NCI-H82 (cell line): ENCODE measurements at regions not wholly inside any gene's neighbourhood (a gene's known extent, or its start where the extent isn't known, plus 50 kb on each side); places are given as distances from the start of the nearest gene placed in this dataset.
"Not testable (repeated sequence)": the region's sequence is repeated elsewhere in the genome, so short reads cannot be mapped to it uniquely, and the experiment has no call there.

Experiments
- DNase-seq: peaks from one replicate; lab custom pipeline; 2025; lab: John Stamatoyannopoulos, UW

- no peak for DNase-seq
Measured at GRCh38 chr11:27242591-27242990, 120.4 kb downstream of the CCDC34 start.

GRCh38 chr11:27241311-27242122 is 121.5 kb downstream of the CCDC34 start:
- DNase-seq, result no peak

- no peak for DNase-seq
Measured at GRCh38 chr11:27239305-27239942, 123.6 kb downstream of the CCDC34 start.

DNA sequence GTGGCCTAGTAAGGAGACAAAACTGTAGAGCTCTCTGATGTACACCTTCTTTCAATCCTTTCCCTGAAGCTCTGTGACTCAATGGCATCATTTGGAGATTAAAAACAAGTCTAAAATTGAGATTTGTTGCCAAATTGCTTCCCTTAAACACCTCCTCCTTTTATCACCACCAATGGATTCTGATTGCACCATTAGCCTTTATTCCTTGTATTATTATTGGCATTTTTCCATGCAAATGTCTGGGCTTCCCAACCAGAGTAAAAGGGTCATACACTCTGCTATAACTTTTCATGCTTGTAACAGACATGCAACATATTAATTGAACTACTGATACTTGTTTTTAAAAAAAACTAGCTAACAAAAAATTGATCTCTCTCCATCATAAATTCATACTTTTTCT is 124.2 kb downstream of the CCDC34 start:
- no peak for DNase-seq

DNA sequence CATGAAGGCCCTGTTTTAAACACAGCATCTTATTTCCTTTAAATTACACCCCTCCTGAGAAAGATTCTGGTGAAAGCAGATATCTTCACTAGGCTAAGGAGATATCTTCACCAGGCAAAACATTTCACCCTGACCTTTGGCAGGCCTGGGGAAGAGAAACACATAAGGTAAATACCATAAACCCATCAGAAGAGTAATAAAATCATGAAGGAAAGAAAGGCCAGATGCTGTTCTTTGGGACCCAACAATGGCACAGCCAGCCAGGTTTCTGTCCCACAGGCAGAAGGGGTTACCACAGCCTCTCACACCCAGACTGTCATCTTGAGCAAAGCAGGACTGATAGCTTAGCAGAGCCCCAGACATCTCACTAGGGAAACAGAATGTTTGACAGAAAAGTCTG is 125.4 kb downstream of the CCDC34 start:
- DNase-seq, result peak; percentile 0

DNA sequence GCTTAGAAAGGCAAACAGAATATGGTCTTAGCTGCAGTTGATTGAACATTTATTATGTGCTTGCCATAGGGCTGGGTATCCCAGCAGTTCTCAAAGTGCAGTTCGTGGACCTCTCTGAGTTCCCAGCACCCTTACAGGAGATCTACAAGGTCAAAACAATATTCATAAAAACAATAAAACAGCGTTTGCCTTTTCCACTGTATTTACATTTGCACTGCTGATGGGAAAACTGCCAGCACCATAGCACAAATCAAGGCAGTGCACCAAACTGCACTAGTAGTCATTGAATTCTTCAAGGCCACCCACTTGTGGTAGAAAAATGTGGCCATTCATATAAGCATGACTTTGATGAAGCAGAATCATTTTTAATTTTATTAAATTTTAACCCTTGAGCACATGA is 128.1 kb downstream of the CCDC34 start:
- no peak for DNase-seq

DNA sequence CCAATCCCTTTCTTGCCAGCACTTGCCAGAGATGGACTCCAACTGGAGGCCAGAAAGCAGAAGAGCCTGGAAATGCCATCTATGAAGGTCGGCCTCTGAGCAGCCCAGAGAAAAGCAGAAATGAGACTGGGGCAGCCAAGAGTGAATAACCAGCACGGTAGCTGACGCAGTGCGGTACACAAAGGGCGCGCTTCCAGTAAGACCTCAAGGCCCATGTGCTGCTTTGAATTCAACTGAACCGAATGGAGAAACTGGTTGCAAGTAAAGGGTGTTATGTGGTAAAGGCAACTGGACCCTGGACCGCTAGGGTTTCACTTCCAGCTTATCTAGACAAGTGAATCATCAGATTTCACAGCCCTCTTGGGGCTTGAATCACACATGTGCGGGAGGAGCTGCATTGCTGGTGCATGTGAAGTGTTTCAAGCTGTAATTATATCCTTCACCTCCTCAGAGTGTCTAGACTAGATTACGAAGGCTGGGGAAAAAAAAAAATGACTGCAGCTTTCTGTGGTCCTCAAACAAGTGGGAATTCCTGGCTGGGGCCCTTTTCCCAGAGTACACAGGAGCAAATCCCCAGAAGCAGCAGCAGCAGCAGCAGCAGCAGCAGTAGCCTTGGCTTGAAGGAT is 128.9 kb downstream of the CCDC34 start:
- DNase-seq, result peak; percentile 66

- peak; percentile 72 for DNase-seq
Measured at GRCh38 chr11:27233654-27234042, 129.4 kb downstream of the CCDC34 start.

GRCh38 chr11:27231530-27231929 is 131.5 kb downstream of the CCDC34 start:
- no peak for DNase-seq

- DNase-seq, result no peak
Measured at GRCh38 chr11:27230192-27230572, 132.8 kb downstream of the CCDC34 start.

GRCh38 chr11:27229511-27230191 is 133.4 kb downstream of the CCDC34 start:
- no peak for DNase-seq

DNA sequence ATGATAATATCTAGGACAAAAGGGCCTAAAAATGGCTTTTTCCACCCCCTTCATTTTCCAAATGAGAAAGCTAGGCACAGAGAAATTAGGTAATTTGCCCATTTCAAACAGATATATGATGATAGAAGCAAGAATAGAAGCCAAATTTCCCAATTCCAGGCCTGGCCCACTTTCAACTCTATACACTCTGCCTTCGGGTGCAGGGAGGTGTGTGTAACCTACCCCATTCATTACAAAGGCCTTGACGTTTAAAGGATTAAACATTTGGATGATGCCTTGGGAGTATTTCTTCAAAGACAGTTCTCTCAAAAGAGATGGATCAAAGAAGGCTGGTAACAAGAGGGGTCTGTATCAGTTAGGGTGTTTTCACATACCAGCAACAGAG is 134.1 kb downstream of the CCDC34 start:
- no peak for DNase-seq

DNA sequence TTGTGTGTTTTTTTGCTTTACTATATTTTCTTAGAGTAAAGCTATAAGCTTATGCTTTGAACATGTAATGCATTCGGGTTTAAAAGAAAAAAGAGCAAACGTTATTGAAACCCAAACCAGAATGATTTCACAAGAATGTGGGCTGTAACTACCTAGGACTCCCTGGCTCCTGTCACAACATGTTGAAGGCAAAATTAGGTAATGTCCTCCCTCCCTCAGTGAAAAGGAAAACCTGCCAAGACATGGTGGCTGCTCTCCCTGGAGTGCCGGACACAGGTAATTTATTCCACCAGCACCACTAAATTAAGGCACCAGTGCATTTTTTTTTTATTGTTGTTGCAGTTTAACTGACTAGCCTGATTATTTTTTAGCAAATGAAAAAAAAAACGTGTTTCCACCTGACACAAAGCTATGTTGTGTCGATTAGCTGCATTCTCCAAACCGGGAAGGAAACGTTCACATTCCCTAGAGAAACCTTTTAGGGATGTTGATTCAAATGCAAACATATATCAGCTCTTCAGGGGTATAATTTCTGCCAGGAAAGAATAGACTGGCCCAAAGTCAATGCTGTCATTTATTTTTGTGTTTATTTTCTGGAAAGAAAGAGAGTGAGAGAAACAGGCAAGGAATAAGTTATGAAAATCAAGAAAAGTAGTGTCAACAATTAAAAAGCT is 134.6 kb downstream of the CCDC34 start:
- no peak for DNase-seq

- DNase-seq, result no peak
Measured at GRCh38 chr11:27227736-27228135, 135.3 kb downstream of the CCDC34 start.

DNA sequence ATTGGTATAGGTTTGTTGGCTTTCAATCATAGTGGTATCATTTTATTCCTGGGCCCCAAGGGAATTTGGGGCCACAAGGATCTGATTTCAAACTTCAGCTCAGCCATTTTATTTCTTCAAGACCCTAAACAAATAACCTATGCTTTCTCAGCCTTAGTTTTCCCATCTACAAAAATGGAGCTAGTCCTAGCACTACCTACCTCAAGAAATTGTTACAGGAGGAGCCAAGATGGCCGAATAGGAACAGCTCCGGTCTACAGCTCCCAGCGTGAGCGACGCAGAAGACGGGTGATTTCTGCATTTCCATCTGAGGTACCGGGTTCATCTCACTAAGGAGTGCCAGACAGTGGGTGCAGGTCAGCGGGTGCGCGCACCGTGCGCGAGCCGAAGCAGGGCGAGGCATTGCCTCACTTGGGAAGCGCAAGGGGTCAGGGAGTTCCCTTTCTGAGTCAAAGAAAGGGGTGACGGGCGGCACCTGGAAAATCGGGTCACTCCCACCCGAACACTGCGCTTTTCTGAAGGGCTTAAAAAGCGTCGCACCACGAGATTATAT is 143.5 kb downstream of the CCDC34 start:
- not testable (repeated sequence) for DNase-seq

GRCh38 chr11:27218421-27219038 is 144.5 kb downstream of the CCDC34 start:
- peak; percentile 38 for DNase-seq

- peak; percentile 78 for DNase-seq
Measured at GRCh38 chr11:27217948-27218420, 145.0 kb downstream of the CCDC34 start.

DNA sequence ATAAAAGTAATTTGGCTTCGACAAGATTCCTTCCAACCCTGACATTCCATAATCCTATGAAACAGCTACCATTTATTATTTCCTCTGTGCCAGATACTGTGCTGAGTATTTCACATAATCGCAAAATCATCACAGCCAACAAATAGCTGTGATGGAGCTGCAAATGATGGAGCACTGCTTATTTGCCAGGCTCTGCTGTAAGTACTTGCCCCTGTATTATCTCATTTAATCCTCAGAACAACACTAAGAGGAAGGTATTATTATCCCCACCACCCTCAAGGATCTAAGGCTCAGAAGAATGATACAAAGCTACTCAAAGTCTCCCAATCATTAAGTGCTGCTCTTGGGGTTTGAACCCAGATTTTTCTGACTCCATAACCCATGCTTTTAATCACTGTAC is 145.5 kb downstream of the CCDC34 start:
- no peak for DNase-seq

DNA sequence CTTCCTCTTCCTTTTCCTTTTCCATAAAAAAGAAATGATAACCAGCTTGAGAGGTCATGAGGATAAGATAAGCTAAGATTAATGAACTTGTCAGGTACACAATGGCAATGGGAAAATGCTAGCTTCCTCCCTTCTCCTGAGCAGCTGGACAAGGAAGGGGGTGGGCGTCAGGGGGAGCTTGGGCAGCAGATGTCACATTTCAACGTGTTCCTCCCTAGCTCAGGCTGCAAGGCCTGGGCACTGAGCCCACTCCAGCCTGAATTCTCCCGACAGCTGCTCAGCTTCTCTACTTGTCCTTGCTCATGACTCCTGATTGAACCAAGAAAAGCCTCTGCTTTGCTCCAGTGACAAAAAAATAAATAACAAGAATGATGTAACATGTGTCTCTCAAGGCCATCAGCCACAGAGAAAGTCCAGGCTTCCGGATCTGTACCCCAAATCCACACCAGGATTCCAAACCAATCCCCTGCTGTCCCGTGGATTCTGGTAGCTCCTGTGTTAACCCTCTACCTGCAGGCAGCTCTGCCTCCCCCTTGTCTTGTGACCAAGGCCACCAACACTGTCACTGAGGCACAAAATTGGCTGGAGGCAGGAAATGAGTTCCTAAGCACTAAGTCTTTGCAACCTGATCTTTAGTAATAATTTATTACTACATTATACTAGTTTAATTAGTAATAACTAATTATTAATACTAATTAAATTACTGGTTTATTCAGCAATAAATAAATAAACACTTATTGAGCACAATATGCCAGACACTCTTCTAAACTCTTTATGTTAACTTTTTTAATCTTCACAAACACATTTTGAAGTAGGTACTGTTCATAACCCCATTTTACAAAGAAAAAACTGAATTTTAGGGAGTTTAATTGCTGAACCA is 146.5 kb downstream of the CCDC34 start:
- DNase-seq, result peak; percentile 96
